NT2/D1 (cell line): ENCODE measurements at regions not wholly inside any gene's neighbourhood (a gene's known extent, or its start where the extent isn't known, plus 50 kb on each side); places are given as distances from the start of the nearest gene placed in this dataset.
"Not testable (repeated sequence)": the region's sequence is repeated elsewhere in the genome, so short reads cannot be mapped to it uniquely, and the experiment has no call there.

ENCODE experiments used
- DNase-seq: peaks from one replicate; pipeline ENCODE4 v3.0.0-alpha.2; 2011; ENCODE audit warnings: low read depth, low spot score
- H3K27me3 ChIP-seq: 2 replicates; pipeline ENCODE4 v1.6.0; 2011; ENCODE audit warnings: mild to moderate bottlenecking; ENCODE audit not compliant: insufficient read length, insufficient read depth
- H3K36me3 ChIP-seq: 2 replicates; pipeline ENCODE4 v1.6.1; 2011; ENCODE audit warnings: mild to moderate bottlenecking, low read length, mixed read lengths; ENCODE audit not compliant: insufficient read depth, insufficient read length
- H3K4me1 ChIP-seq: 2 replicates; pipeline ENCODE4 v1.5.1; 2011; ENCODE audit not compliant: insufficient read depth, insufficient read length
- H3K4me3 ChIP-seq: 2 replicates; pipeline ENCODE4 v1.5.1; 2011; ENCODE audit warnings: low read depth; ENCODE audit not compliant: insufficient read length
- H3K9ac ChIP-seq: 2 replicates; pipeline ENCODE4 v1.6.0; 2011; ENCODE audit warnings: low read depth; ENCODE audit not compliant: insufficient read length
- H3K9me3 ChIP-seq: 2 replicates; pipeline ENCODE4 v1.5.1; 2011; ENCODE audit warnings: mild to moderate bottlenecking, low read length; ENCODE audit not compliant: insufficient read depth
- SUZ12 ChIP-seq: IDR thresholded peaks from 2 replicates; pipeline ENCODE4 v1.6.1; 2011; ENCODE audit not compliant: insufficient read length, insufficient read depth; ENCODE audit errors: extremely low read depth
- YY1 ChIP-seq: IDR thresholded peaks from 2 replicates; pipeline ENCODE4 v1.6.1; 2011; ENCODE audit not compliant: insufficient read length, insufficient read depth
- ZNF274 ChIP-seq: IDR thresholded peaks from 2 replicates; pipeline ENCODE4 v1.6.1; 2011; ENCODE audit warnings: mild to moderate bottlenecking, low read depth, low read length

- no peak for TF ChIP-seq YY1
- TF ChIP-seq SUZ12, result no peak
- TF ChIP-seq ZNF274, result no peak
- Histone ChIP-seq H3K27me3 (no peaks in the 10 kb centered on the region), H3K36me3 (no peaks in the 10 kb centered on the region), H3K4me3 (no peak overlapping the region), H3K4me1 (no peaks in the 10 kb centered on the region), H3K9ac (no peak overlapping the region), H3K9me3 (no peaks in the 10 kb centered on the region)
- DNase-seq, result no peak
These were observed 88.8 kb upstream of the SLITRK5 start for GRCh38 chr13:87582399-87582798.

- Histone ChIP-seq H3K4me1 (no peaks in the 10 kb centered on the region), H3K9me3 (no peaks in the 10 kb centered on the region), H3K36me3 (no peaks in the 10 kb centered on the region), H3K27me3 (no peaks in the 10 kb centered on the region), H3K9ac (no peak overlapping the region), H3K4me3 (no peak overlapping the region)
- DNase-seq, result no peak
- TF ChIP-seq SUZ12 (no peak), YY1 (no peak), ZNF274 (no peak)
These were observed 80.7 kb upstream of the SLITRK5 start for GRCh38 chr13:87590518-87590917.

GRCh38 chr13:87604437-87604836, 66.7 kb upstream of the SLITRK5 start:
- not testable (repeated sequence) for H3K9ac ChIP-seq, H3K27me3 ChIP-seq, H3K4me1 ChIP-seq, H3K36me3 ChIP-seq, H3K4me3 ChIP-seq, H3K9me3 ChIP-seq, DNase-seq

GRCh38 chr13:87607266-87607665, 63.9 kb upstream of the SLITRK5 start:
- Histone ChIP-seq H3K4me3 (no peak overlapping the region), H3K4me1 (no peaks in the 10 kb centered on the region), H3K9me3 (no peaks in the 10 kb centered on the region), H3K27me3 (no peaks in the 10 kb centered on the region), H3K36me3 (no peaks in the 10 kb centered on the region), H3K9ac (no peak overlapping the region)
- TF ChIP-seq YY1 (no peak), SUZ12 (no peak), ZNF274 (no peak)
- DNase-seq, result no peak

- no peaks in the 10 kb centered on the region for H3K27me3 ChIP-seq
- no peak overlapping the region for H3K4me3 ChIP-seq
- DNase-seq, result no peak
- no peaks in the 10 kb centered on the region for H3K9me3 ChIP-seq
- H3K4me1 ChIP-seq, result no peaks in the 10 kb centered on the region
- no peaks in the 10 kb centered on the region for H3K36me3 ChIP-seq
- no peak for TF ChIP-seq SUZ12
- no peak for TF ChIP-seq ZNF274
- no peak for TF ChIP-seq YY1
- H3K9ac ChIP-seq, result no peak overlapping the region
These were observed 56.9 kb upstream of the SLITRK5 start for GRCh38 chr13:87614276-87614675.
